GM21528 (cell line): ENCODE measurements at regions not wholly inside any gene's neighbourhood (a gene's known extent, or its start where the extent isn't known, plus 50 kb on each side); places are given as distances from the start of the nearest gene placed in this dataset.

Source experiments
- ATAC-seq: cut with Tn5 transposase; IDR thresholded peaks from one replicate; pipeline ENCODE4 v1.9.1; 2021; ENCODE audit warnings: mild to moderate bottlenecking, moderate library complexity; ENCODE audit not compliant: unreplicated experiment, low FRiP score

DNA sequence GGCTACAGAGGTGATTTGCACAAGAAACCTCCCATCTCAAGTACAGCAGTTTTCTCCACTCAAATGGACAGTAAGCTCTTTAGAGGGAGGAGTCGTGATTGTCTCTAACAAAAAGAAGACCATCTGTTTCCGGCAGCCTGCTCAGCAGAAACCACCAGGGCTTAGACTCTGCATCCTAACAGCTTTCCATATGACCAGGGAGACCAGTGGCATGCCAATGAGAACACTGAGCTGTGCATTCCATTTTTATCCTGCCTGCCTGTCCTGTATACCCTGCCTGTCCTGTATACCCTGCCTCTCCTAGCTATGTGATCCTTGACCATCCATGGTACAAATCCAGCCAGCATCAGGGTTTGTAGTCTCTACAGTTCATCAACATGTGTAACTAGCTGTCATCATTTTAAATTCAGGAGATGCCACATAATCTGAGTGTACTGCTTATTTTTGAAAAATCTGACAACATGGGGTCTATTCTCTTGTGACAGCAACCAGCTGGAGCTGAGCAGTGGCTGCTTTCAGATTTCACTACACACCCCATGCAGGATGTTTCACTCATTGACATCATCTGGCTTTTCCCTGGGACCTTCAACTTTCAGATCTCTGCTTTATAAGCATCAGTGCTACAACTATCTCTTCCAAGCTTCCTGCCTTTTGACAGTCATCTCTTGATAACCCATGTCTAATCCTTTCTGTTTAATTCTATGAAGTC, 50.5 kb upstream of the POU2AF2 start:
- ATAC-seq = peak; percentile 85

DNA sequence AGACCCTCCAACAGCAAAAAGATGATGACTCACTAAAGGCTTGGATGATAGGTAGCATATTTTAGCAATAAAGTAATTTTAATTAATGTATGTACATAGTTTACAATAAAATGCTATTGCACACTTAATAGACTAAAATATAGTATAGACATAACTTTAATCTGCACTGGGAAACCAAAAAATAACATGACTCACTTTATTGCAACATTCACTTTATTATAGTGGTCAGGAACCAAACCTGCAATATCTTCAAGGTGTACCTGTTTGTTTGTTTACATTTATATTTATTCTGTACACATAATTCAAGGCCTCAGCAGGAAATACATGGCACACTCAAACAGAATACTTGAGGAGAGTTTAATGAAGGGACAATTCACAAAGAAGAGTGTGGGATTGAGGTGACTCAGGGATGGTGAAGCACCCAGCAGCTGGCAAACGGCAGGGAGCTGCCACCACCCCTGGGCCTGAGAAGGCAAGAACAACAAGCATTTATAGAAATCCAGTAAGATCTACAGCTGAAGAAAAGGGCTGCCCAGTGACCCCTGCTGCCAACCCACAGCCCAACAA, 51.5 kb upstream of the POU2AF2 start:
- no peak for ATAC-seq

DNA sequence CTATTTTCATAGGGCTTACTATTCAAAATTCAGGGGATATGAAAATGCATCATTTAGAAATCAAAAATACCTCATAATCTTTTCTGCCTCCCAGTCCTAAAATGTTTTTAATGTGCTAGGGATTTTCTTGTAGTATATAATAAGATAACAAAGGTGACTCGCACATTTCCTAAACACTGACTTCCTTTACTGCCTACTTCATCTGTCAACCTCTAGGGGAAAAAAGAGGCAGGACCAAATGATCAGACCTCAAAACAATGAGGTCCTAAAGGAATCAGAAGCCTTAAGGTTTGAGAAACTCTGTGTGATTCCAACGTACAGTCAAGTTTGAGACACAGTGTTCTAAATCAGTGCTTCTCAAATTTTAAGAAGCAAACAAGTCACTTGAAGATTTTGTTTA, 56.1 kb upstream of the POU2AF2 start:
- ATAC-seq = no peak

DNA sequence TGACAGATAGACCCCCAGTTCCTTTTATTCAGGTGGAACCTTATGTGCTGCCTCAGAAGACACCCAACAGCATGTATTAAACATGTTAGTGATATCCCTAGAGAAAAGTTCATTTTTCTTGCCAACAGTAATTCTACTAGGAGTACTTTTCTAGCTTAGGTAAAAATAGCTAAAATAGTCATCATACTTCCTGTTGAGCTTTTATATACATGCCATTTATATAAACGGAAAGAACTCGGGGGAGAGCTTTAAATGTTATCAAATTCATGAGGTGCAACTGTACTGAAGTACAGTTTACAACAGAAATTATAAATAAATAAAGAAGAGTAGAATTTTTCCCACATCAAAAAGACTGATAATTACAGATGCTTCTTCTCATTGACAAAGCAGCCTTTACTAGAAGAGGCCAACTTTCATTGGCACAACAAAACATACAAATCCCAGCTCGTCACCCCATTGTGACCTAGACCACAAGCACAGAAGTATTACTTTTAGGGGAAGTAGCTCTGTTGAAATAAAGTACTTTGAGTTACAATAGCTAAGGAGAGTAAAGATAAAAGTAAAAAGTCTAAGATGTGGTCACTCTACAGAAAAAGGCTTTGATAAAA, 59.1 kb upstream of the POU2AF2 start:
- ATAC-seq = no peak

DNA sequence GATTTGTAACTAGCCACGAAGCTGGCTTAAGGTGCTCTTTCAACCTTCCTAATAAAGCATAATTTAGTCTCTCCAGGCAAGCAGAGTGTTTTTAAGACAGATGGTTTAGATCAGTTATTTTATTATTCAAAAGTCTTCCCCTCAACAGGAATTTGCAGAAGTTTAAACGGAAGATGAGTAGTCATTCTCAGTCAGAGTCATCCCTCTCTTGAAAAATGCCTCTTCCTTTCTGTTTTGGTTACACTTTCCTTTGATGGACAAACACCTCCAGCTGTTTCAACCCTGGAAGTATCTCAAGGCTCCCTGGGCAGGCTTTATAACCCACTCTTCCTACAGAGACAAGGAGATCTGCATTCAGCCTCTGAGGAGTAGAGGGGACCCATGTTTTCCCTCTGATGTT, 60.3 kb upstream of the POU2AF2 start:
- no peak for ATAC-seq

DNA sequence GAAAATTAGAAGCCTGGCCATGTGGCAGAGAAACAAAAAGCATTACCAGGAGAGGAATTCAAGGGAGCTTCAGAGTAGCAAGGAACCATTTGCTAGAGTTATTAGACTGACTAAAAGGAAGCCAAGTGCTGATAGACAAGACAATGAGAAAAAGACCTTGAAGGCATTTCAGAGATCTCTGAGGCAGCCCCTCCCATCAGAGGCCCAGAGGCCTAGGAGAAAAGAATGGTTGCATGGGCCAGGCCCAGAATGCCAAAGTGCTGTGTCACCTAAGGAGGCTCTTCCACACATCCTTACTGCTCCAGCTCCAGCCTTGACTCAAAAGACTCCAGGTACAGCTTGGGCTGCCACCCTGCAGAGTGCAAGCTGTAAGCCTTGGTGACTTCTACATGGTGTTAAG, 61.8 kb upstream of the POU2AF2 start:
- ATAC-seq = no peak

DNA sequence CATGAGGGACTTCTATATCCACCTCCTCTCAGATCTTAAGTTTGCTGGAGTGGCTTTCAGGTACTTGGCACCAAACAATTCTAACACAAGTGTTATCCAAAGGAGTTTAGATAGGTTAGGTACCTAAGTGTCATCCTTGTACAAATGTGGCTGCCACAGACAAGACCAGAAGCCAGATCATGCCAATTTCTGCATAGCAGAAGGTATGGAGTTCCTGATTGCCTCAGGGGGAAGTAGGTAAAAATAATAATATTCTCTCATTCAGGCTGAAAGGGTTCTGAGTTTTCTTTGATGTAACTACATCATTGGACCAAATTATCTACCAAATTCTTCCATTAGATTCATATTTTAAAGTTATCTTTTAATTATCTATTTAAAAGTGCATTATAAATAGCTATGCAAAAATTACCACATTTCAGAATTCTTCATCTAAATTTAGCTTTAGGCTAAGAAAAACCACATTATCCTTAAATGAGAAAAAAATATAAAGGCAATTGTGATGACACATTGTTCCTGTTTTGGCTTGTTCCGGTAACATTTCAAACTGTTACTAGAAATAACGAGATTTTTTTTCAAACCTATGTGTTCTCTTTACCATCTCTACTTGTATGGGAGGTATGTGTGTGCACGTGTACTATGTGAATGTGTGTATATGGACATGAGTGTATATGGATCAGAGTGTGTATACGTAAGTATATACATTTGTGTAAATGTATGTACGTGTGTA, 66.2 kb upstream of the POU2AF2 start:
- no peak for ATAC-seq

DNA sequence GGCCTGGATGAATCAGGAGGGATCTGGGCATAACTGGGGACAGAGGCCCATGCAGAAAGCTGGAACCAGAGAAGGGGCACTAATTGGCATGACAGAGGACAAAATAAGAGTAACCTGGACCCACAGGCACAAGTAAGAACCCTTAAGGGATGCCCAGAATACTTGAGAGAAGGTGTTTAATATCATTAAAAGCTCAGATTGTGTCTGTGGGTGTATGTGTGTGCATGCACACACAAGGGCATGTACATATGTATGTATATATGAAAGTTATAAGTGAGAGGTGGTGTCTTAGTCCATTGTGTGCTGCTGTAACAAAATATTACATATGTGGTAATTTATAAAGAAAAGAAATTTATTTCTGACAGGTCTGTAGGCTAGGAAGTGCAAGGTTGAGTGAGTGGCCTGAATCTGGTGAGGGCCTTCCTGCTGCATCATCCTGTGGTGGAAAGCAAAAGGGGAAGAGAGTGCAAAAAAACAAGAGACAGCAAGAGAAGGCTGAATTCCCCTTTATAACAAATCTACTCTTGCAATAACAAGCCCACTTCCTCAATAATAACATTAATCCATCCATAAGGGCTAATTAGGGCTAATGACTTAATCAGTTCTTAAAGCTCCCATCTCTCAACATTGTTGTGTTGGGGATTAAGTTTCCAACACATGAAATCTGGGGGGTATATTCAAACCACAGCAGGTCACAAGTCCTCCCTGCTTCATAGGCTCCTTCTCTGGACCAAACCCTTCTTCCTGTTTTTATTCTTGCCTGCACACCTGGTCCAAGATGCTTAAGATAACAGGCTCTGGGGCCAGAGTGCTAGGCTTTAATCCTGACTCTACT, 68.3 kb upstream of the POU2AF2 start:
- ATAC-seq = peak; percentile 78

DNA sequence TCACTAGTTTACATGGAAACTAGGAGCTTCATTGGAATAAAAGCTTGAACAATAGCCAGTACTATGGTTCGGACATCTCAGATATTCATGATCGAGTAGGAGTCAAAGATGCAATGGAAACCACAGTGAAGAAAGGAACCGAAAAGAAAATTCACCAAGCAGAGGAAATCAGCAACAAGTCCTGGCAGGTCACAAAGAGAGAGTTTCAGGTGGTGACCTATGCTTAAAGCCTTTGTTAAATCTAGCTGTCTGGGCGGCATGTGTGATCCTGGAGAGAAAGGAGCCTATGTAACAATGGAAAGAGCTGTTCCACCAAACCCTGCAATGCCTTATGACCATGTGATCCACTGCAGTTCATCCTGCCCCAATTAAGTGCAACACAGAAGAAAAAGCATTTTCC, 68.9 kb upstream of the POU2AF2 start:
- ATAC-seq = peak; percentile 46

DNA sequence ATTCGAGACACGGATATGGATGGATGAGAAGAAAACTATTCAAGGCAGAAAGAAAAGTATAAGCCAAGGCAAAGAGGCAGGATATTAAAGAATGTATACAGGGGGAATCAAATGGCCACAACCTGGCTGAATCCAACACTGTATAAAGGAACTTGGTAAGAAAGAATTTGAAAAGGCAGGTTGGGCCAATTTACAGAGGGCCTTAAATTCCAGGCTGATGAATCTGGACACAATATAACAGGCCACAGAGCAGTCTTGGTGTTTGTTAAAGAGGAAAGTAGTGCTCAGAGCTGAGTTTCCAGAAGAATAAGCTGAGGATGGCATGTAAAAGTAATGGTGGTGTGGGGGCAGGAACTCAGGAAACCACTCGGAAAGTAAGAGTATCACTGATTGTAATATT, 72.3 kb upstream of the POU2AF2 start:
- ATAC-seq = no peak

DNA sequence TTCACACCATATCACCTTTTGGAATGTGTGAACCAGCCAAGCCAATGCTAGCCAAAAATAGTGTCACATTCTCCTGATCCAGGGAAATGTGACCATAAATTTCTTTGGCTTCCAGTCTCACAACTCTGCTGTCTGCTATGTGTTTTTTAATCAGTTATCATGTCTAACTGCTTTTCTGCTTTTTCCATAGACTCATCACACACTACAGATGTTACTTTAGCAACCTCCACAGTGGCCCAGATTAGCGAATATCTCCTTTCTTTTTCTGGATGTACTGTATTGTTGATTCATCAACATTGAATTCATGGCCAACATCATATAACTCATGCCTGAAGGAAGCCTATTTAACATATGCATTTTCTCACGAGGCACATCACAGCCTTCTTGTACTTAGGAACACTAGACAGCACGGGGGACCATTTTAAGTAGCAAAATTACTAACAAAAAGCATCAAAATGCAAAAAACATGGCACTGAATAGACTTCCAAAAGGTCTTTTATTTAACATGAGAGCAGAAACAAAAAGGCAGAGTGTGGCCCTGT, 73.1 kb upstream of the POU2AF2 start:
- ATAC-seq = no peak

DNA sequence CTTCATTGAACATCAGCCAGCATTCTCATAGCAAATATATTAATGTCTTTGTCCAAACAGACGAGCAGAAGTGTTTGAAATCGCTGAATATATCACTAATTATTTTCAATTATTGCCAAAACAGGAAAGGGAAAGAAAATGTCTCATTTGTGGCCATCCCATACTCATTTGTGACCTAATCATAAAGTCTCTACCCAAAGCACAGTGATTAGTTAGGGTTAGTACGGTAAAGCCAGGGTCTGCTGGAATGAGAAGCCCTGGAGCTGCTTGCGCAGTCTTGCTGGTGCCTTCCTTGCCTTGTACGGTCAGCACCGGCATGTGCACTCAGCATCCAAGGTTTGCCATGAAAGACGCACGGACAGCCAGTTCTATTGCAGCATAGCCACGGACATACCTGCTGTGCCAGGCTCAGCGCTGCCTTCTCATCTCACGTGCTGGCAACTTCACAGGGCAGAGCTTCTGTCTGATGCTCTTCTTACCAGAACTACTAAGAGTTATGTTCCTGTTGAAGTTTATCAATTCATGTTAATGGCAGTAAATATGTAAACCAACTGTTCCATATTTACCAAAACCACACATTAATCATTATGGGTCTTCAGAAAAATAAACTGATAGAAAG, 74.7 kb upstream of the POU2AF2 start:
- ATAC-seq = no peak

DNA sequence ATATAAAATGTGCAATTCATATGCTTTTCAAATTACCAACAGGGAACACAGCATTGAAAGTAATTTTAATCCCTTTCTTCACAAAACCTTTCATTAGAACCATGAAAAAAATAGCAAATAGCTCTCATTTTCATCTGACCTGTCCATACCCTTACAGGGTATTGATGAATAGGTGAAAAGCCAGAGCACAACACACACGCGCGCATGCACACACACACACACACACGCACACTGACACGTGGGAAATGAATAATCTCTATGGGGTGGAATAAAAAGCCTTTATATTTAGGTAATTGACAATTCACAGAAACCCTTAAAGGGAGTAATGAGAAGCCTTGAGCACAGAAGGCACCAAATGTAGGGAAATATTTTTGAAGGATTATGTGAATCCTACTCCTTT, 76.2 kb upstream of the POU2AF2 start:
- ATAC-seq = no peak

DNA sequence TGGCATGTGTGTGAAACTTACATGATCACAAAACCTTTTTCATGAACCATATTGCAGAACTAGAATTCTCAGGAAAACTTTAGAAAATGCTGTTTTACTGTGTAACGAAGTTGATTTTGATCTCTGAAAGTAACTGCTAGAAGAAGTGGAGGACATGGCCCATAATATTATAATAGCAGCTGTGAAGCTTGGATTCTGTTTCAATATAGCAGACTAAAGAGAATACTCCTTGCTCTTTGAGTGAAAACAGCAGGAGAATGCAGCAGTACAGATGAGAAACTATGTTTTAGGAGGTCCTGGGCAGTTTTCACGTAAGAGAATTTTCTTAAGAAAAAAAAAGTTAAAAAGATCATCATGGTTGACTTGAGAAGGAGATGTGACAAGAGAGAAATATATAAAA, 76.7 kb upstream of the POU2AF2 start:
- no peak for ATAC-seq

DNA sequence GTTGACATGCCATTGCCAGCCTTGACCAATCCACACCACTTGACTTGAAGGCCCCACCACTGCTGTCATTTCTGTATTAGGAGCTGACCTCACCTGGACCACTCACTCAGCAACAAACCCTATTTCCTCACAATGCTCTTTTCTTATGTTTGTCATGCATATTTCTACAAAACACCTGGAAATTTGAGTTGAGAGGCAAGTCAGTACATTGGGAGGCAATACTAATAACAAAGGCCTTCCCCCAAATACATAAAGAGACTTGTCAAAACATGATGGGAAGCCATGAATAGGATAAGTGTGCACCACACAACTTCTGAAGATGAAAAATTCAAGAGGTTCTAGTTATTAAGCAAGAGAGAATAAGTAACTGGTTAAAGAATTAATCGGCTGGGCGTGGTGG, 77.9 kb upstream of the POU2AF2 start:
- no peak for ATAC-seq

DNA sequence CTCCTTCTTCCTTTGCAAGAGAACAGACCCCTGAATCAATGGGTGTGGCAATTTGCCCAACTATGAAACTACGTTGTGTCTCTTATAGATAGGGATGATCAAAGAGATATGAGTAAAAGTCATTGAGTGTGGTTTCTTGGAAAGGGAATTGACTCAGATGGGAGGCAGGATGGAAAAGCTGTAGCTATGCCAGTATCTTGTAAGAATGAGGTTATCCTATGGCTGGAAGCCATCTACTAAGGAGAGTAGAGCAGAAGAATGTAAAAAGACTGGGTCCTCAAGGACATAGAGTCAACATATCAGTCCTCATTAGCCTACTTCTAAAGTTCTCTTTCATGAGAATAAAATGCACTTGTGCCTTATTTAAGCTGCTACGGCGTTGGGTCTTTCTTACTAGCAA, 78.9 kb upstream of the POU2AF2 start:
- ATAC-seq = no peak

DNA sequence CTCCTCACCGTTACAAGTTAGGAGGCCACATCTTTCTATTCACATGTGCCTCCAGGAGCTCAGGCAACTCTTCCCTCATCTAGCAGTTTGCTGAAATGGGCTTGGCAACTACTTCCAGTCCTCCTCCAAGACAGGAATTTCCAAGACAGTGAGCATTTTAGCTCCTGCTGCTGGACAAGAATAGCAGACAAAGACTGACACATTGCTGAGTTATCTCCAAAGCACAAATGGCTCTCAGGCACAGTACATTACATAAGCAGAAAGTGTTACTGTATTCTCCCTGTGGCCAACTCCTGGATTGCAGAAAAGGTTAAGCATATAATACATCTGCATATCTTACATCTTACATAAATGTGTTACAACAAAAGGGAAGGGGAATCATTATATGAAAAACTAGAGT, 83.2 kb upstream of the POU2AF2 start:
- ATAC-seq = no peak

DNA sequence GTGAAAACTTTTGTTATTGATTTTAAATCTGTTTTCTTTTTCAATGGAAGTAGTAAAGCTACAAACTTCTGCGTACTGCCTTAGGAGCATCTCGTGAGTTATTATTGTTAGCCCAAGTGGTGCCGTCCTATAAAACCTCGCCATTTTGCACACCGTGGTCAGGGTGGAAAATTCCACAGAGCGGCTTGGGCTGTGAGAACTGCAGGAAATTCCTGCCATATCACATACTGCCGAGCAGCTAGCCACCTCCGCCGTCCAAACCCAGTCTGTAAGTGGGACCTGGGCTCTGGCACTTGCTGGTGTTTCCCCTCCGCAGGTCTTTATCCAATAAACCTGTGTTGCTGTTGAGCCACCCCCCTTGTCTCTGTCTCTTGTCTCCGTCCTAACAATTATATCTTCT, 88.0 kb upstream of the POU2AF2 start:
- ATAC-seq = no peak

DNA sequence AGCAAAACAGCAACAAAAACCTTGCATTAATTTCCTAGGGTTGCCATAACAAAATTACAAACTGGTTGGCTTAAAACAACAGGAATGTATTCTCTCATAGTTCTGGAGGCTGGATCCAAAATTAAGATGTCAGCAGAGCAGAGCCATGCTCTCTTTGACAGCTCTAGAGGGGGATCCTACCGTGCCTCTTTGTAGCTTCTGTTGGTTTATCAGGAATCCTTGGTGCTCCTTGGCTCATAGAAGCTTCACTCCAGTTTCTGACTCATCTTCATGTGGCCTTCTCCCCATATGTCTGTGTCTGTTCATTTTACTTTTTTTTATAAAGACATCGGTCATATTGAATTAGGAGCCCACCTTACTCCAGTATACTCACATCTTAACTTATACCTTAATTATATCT, 90.5 kb upstream of the POU2AF2 start:
- ATAC-seq = no peak

DNA sequence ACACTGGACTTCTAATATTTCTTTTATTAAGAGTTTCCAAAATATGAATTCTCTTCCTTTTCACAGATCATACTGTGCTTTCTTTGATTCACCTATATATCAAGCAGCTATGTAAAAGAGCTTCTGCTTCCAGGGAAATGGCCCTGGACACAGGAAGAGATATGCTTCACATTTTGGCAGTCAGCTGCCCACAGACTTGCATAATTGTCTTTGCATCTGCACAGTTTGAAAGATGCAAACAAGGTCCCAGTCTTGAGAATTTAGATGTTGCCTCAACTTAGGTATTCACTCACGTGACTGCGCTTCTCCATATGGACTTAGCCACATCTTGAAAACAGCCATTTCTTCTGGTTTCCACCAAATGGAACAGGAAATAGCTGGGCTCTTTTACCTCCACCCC, 92.3 kb upstream of the POU2AF2 start:
- no peak for ATAC-seq
